CD4-positive, alpha-beta T cell treated with Interleukin-6 for 4 hours (primary cell): ENCODE measurements at regions not wholly inside any gene's neighbourhood (a gene's known extent, or its start where the extent isn't known, plus 50 kb on each side); places are given as distances from the start of the nearest gene placed in this dataset.
A peak's percentile ranks its signal among the peaks of the same experiment; 100 is the strongest.

ENCODE experiments used
- DNase-seq: peaks from one replicate; pipeline ENCODE4 v3.0.0-alpha.2; 2020; ENCODE audit warnings: mixed read lengths

DNA sequence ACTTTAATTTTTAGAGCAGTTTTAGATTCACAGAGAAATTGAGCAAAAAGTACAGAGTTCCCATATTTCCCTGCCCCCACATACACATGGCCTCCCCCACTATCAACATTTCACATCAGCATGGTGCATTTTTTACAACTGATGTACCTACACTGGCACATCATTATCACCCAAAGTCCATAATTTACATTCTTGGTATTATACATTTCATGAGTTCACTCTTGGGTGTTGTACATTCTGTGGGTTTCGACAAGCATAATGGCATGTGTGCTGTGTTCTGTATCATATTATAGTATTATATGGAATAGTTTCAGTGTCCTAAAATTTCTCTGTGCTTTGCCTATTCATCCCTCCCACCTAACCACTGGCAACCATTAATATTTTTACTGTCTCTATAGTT, 419.8 kb upstream of the THBS1 start:
- no peak for DNase-seq

DNA sequence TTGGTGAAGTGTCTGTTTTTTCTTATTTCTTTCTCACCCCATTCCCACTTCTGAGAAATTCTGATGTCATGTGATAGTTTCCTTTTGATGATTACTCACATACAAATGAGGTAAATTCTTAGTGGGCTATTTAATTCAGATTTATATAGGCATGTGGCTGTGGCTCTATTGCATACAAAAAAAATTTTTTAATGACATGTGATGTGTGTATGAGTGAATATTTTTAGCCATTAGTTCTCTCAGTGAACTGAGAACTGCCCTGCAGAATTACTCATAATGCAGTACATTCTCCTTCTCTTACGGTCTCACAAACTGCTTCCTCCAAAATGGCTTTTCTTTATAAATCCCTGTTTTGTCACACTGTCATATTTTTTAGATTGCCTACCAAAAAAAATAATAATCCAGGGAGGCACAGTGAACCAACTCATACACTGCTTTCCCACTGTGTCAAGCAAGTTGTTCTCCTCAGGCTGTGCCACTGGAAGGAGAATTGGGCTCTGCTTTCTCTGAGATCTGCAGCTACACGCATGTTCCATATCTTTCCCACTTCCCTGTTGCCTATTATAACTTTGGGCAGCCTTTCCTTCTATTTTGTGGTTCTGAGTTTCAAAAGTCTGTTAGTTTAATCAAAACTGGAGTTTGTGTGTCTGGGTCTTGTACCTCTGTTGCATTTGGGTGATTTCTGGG, 415.7 kb upstream of the THBS1 start:
- no peak for DNase-seq

DNA sequence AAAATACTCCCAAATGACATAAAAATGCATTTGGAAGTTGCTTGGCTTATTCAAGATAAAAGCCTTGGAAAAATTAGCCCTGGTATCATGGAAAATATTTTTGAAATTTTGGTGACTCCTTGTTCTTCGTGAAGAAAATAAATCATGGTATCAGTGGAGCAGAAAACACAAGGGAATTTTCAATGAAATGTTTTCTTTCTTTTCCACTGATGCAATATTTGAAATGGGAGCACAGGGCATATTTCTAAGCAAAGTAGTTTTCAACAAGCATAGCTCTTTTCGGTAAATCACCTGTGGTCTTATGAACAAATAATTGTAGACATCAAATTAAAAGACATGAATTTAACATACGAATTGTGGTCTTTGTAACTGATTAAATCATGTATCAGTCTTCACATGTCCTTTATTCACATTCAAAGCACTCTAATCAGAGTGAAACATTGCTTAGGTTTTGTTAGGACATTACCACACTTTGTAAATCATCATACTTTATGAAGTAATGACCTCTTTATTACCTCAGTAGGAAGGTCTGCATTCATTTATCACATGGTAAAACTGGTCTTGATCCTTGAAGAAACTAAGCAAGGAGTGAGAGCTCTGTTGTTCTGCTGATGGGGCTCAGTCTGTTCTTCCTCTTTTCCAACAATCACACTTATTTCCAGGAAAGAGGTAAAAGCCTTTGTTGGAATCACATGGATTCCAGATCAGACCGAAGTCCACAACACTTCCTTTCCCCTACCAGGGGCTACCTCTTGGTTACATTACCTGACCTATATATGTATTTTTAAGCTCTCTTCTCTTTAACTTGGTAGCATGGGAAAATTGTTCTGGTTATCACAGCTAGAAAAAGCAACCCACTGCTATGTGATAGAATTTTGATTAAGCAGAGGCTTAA, 413.5 kb upstream of the THBS1 start:
- no peak for DNase-seq

DNA sequence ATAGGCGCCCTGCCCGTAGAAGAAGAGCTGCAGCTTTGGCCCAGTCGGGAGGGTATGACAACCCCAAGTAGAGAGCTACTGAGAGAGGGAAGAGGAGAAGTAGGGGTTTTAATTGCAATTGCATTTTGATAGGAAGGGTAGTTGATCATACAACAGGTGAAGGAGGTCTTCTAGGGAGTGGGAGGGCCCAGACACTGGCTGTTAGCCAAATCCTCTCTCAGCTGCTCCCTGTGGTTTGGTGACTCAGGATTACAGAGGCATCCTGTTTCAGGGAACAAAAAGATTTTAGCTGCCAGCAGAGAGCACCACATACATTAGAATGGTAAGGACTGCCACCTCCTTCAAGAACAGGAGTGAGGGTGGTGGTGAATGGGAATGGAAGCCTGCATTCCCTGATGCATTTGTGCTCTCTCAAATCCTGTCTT, 408.9 kb upstream of the THBS1 start:
- DNase-seq: peak; percentile 2

DNA sequence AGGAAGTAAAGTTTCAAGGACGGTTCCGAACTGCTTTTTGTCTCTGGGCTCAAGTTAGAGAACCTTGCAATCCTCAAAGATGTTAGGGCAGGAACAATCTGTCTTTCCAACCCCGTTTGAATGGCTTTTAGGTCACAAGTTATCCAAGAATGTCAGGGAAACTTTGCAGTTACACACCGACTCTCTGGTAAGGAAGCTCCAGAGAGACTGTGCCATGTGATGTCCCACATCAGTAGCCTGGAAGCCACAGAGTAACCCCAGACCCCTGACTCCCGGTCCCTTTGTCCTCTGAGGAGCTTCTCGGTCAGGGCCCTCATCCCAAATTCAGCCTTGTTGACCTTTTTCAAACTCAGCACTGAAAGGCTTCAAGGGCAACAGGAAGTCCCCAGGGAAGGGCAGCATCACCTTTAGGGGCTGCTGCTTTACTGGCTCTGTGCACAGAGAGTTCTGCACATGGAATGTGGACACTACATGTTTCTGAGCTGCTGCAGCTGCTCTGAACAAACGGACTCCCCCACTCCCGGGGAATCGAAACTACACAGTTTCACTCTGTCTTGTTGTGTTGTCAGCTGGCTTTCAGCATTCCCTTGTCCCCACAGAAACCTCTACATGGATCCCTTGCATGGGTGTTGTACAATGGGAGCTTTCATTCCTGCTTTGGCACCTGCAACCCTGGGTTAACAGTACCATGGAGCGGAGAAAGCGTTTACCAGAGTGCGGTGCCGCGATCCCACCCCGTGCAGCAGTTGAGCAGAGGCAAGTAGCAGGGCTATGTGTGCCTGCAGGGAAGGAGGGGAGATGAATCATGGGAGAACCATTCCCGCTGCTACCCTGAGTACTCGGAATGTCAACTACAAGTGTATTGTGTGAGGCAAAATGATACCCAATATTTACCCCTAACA, 408.2 kb upstream of the THBS1 start:
- DNase-seq: no peak

DNA sequence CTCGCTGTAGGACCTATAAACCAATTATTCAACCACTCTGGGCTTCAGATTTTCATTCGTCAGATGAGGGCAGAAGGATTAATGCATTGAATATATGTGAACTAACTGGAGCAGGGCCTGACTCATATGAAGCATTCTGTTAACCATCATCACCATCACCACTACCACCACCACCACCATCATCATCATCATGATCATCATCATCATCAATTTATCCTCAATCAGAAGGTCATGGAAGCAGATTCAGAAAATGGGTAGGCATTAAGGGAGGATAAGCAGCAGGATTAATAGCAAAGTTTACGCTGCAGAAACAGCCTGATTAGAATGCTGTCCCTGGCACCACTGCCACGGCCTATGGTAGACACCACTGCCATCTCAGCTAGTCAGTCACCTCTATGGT, 407.5 kb upstream of the THBS1 start:
- DNase-seq: no peak

DNA sequence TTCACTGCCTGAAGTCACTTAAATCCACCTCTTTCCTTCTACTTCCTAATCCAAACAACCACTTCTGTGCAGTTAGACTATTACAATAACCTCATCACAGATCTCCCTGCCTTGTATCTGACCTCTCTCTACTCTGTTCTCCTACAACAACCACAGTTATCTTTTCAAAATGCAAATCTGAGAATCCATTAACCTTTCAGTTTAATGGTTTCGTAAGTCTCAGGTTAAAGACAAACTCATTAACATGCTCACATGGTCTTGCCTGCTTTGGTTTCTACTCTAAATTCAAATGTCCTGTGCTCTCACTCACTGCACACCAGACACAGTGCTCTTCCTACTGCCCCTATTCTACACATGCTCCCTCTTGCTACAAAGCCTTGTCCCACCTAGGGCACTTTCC, 406.5 kb upstream of the THBS1 start:
- no peak for DNase-seq

DNA sequence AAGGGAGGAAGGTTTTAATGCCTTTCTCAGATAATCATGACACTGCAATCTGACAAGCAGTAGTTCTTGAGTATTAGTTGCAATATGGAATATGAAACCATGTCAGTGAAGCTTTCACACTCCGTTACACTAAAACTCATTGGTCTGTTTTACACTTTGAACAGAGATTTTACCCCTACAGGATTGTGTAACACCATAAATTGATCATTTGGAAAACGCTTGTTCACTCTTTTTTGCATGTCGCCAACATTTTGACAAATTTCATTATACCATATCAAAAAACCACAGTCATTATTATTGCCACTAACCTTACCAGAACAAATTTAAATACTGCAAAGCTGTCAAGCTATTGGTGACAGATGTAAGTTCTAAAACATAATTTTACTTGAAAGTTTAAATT, 404.8 kb upstream of the THBS1 start:
- no peak for DNase-seq

DNA sequence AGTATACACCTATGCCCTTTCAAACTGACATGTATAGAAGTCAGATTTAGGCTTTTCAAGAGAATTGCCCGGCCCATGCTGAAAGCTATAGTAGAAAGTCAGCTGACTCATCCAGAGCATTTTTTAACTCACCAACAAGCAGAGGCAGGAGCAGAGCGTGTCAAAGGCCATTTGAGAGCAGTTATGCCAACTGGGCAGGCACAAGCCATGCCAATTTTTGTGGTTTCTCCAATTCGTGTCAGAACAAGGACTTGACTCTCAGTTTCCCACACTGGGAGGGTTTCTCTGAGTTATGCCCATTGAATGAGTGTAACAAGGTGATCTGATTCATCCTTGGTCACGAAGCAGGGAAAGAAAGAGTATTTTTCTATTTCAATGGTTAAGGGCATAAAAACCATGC, 403.3 kb upstream of the THBS1 start:
- no peak for DNase-seq

DNA sequence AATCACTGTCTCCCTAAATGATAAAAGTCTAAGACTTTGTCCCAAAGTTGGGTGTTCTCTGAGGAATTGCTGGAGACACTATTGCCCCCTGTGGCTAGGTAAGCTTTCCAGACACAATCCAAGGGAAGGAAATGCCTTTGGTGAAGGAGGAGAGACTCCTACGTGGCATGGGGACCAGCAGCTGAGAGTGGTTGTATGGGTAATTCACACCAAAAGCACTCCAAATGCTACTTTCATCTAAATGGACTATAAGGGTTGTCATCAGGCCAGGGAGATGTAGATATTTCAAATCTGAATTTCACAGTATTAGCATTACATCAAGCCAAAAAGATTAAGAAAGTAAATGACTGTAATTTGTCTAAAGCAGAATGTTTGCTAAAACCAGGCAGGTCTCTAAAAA, 400.8 kb upstream of the THBS1 start:
- no peak for DNase-seq

DNA sequence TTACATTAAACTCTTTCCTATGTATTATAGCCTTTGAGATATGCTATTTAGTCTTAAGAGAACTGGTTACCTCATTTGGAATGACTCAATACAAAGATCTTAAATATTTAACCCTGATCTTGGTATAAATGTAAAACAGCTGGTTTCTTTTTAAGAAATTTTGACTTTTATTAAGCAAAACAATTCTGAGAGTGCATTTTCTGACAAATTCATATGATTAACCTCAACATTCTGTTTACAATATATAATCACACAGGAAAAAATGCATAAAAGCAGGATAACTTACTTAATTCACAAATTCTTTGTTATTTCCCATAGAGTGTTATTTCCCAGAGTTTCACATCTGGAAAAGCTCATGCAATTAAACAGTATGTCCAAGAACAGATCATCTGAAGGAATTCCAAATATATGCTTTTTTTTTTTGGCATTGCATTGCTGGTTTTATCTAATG, 400.4 kb upstream of the THBS1 start:
- DNase-seq: no peak

DNA sequence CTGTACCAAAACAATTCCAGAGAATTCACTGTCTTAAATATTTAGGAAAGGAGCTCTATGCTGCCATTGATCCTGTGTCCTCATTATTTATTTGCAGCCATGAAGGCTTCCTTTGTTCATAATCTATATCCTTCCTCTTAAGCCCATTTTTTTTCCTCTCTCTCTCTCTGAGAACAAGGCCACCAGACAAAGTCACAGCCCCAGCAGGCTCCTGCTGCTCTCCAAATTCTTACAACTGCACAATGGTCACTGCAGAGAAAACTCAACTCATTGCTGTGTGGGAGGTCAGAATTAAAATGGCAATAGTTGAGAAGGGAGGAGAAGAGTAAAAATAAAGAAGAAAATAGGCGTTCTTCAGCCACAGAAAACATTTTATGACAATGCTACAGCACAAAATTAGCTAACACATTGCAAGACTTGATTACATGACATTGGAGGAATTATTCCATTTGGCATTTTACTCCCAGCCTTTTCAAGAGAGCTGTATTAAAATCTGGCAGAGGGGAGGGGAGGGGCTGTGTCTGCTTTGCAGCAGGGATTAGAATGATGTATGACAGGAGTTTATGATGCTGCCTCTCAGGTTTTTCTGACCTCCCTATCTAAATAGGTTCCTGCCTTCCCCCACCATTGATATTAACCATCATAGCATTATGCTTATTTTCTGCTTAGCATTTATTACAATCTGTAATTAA, 399.7 kb upstream of the THBS1 start:
- DNase-seq: no peak

DNA sequence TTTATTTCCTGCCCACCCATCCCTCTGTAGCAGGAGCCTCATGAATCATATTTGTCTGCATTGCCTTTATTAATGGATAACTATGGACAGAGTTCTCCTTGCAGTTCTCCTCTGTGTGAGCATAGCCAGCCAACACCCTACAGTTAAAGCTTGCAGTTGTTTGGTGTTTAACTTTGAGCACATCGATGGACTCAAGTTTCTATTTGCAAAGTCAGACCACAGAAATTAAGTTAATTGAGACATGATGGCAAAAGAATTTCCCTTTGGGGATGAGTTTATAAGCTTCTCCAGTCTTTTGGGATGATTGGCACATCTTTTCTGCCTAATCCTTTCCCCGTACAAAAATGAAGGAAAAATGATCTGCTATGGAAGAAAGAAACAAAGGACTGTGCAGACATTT, 398.9 kb upstream of the THBS1 start:
- DNase-seq: no peak

DNA sequence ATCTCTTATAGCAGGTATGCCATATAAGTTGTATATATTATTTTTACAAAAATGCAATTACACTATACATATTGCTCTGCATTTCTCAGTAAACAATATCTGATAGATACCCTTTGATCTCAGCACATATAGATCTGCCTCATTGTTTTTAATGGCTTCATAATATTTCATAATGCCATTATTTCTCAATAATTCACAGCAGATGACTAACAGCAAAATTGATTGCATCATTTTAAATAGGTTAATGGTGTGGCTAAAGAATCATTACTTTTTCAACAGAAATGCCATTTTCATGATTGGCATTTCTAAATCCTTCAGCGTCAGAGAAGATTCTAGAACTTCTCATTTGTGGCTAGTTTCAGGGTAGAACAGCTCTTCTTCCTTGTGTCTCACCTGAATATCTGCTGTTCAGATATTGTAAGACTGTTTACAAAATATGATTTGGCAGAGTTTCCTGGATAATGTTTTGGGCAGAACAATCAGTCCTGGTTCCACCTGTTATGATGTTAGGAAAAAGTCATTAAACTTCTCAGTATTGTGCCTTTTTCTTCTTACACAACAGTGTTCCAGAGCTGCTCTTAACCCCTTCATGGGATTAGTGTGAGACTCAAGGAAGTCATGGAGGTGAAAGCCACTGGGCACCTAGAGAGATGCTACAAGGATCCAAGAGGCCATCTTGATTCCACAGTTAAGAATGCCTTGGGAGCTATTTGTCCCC, 397.6 kb upstream of the THBS1 start:
- DNase-seq: no peak

DNA sequence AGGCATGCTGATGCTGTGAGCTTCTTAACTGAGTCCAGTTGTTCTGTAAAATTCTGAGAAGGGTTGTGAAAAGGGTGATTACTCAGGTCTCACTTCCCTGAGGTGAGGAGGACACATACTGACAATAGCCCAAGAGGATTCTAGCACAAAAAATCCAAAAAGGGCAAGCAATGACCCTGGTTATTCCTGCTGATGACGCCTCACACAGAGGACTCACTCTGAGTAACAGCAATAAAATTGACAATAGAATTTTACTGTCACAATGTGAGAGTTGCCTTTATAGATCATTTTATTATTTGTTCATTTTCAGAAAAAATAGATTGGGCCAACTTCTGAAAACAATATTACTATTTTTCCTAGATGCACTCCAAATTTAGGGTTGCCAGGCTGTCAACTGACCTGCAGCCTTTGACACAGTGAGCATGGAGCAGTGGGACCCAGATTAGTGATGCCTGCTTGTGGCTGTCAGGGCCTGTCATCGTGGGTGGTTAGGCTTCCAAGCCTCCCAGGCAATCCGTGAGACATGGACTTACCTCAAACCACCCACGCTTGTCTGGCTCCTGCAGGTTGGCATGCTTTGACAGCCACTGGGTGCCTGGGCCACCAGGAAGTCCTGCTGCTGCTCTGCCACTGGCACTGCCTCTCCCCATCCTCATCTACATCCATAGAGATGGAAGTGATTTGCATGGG, 396.0 kb upstream of the THBS1 start:
- DNase-seq: no peak

DNA sequence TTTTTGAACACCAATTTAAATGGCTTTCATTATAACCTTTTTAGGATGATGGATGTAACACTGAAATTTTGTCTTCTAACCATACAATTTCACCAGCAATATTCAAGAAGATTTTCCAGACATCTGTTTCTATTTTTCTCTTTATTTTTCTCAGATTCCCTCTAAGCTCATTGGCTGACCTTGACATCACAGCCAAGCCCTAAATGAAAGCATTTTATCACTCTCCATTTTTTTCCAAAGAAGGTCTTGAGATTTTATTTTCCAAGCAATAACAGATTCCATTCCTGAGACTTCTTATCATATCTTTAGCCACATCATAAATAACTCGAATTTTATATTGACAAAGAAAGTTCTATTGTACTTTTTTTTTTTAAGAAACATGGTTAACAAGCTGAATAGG, 392.6 kb upstream of the THBS1 start:
- DNase-seq: no peak

DNA sequence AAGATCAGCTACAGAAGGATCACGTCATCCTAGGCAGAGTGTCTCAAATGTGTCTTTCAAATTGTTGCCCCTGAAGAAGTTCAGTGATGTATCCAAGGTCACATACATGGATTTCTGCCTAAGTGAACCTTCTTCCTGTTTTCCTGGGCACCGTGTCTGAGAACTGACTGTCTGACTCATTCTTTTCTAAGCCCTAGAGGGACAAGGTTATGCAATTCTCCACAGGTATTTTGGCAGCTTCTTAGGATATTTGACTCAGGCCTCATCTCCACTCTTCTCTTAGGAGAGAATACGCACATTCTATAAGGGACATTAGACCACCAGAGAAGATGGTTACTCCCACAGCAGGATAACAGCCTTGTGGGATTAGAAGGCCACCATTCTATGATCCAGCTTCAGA, 391.9 kb upstream of the THBS1 start:
- no peak for DNase-seq

DNA sequence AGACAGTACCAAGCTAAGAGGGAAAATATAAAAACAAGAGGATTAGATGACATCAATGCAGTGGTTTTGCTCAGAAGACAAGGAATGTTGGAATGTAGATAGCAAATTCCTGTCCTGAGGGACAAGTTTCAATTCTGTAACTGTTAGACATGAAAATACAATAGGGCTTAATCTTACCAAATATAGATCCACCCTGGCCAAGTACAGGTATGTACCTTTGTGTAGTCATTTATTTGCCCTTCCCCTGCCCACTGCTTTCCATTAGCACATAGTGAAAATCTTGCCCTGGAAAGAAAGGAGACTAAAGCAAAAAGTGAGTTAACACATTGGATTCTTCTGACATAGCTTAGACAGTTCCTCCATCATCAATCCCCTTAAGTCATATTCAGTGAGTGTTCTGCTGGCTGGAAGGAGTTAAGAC, 389.0 kb upstream of the THBS1 start:
- DNase-seq: no peak

DNA sequence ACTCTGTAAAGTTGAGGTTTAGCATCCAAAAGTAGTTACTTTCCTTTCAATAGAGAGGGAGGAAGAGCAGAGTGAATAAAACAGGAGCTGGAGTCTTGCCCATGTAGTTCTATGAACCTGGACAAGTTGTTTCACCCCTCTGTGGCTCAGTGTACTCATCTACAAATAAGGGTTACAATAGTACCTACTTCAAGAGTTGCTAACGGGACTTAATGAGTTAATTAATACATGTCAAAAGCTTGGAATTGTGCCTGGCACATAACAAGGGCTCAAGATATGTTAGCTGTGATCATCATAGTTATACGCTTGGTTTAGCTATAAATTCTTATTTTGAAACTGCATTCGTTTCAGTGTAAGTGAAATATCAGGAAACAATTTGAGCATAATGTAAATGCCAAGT, 388.5 kb upstream of the THBS1 start:
- DNase-seq: no peak

DNA sequence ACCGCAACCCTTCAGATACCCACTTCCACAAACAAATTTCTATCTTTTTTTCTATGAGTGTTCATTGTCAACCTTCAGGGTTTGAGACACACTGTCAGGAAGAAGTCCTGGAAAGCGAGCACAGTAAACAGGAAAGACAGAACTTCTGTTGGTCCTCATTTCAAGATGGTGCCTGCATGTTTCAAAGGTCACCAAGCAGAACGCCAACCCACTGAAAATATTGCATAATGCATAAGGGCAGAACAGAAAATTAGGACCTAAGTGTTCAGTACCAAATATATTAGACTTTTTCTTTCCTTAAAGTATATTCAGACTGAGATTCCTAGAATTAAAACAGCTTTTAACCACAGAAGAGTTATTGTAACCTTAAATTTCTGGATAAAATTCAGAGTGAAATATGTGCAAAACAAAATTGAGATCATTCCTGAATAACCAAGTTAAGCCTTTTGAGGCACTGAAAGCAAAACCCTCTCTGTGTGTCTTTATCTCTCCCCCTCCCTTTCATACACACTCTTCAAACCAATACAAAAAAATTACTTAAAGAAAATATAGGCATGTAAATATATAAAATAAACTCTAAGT, 387.8 kb upstream of the THBS1 start:
- no peak for DNase-seq

DNA sequence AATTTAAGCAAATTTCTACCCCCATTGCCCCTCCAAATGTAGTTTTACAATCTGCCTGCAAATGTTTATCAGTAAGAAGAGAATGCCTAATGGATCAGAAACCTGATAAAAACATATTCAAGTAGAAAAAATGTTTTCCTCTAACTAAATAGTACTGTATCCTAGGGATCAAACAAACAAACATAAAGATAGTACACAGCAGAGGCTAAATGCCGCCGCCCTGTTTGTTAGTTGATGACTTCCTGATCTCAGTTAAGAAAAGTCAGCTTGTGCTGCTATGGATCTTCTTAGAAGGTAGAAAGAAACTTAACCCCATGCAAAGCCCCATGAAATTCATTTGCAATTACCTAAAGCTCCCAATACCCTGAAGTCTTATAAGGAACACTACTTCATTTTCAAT, 387.3 kb upstream of the THBS1 start:
- no peak for DNase-seq
